Panc1 (cell line): ENCODE measurements at regions not wholly inside any gene's neighbourhood (a gene's known extent, or its start where the extent isn't known, plus 50 kb on each side); places are given as distances from the start of the nearest gene placed in this dataset.

Experiments used
- POLR2AphosphoS5 ChIP-seq: IDR thresholded peaks from 2 replicates; pipeline ENCODE4 v1.6.1; 2012; ENCODE audit warnings: mild to moderate bottlenecking, low read depth, low read length, moderate library complexity
- SIN3A ChIP-seq: IDR thresholded peaks from 2 replicates; pipeline ENCODE4 v1.6.1; 2012; ENCODE audit warnings: low read depth, mild to moderate bottlenecking, low read length, moderate library complexity, borderline replicate concordance; ENCODE audit not compliant: insufficient read depth
- TCF7L2 ChIP-seq: IDR thresholded peaks from 2 replicates; pipeline ENCODE4 v1.6.1; 2011; ENCODE audit warnings: mild to moderate bottlenecking, low read depth, low read length, inconsistent platforms
- TF ChIP-seq, protein P1 (sequence below): fragments of 450-650 bp; IDR thresholded peaks from 2 replicates; pipeline ENCODE4 v1.5.1; 2017; ENCODE audit warnings: mild to moderate bottlenecking
- TF ChIP-seq, protein P2 (sequence below), 2 experiments: IDR thresholded peaks; 2 replicates each; pipeline ENCODE4 v1.6.1; 2011 to 2012; ENCODE audit warnings: low read depth in 2 of 2, control low read depth in 1 of 2, low read length in 1 of 2, mild to moderate bottlenecking in 1 of 2, moderate library complexity in 1 of 2; ENCODE audit not compliant: insufficient read depth in 1 of 2

DNA sequence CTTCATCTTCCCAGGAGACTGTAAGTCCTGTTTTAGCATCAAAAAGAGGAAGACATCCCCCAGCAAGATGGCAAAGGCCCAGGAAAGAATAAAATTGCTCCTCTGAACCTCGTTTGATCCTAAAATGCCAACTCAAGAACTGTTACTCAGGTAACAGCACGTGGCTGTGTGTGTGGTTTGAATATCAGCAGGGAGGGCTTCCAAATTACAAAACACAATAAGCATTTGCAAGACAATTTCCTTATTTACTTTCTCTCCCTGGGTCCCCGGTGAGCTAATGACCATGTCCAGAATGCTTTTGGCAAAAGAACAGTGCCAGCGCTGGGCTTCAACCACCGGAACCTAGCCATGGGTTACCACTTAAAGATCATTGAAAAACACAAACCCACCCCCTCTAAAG is 163.6 kb downstream of the C1D start:
- TF ChIP-seq, protein P1, sequence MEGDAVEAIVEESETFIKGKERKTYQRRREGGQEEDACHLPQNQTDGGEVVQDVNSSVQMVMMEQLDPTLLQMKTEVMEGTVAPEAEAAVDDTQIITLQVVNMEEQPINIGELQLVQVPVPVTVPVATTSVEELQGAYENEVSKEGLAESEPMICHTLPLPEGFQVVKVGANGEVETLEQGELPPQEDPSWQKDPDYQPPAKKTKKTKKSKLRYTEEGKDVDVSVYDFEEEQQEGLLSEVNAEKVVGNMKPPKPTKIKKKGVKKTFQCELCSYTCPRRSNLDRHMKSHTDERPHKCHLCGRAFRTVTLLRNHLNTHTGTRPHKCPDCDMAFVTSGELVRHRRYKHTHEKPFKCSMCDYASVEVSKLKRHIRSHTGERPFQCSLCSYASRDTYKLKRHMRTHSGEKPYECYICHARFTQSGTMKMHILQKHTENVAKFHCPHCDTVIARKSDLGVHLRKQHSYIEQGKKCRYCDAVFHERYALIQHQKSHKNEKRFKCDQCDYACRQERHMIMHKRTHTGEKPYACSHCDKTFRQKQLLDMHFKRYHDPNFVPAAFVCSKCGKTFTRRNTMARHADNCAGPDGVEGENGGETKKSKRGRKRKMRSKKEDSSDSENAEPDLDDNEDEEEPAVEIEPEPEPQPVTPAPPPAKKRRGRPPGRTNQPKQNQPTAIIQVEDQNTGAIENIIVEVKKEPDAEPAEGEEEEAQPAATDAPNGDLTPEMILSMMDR, result no peak
- TF ChIP-seq POLR2AphosphoS5 (no peak), TCF7L2 (no peak), SIN3A (no peak)
- TF ChIP-seq, protein P2, sequence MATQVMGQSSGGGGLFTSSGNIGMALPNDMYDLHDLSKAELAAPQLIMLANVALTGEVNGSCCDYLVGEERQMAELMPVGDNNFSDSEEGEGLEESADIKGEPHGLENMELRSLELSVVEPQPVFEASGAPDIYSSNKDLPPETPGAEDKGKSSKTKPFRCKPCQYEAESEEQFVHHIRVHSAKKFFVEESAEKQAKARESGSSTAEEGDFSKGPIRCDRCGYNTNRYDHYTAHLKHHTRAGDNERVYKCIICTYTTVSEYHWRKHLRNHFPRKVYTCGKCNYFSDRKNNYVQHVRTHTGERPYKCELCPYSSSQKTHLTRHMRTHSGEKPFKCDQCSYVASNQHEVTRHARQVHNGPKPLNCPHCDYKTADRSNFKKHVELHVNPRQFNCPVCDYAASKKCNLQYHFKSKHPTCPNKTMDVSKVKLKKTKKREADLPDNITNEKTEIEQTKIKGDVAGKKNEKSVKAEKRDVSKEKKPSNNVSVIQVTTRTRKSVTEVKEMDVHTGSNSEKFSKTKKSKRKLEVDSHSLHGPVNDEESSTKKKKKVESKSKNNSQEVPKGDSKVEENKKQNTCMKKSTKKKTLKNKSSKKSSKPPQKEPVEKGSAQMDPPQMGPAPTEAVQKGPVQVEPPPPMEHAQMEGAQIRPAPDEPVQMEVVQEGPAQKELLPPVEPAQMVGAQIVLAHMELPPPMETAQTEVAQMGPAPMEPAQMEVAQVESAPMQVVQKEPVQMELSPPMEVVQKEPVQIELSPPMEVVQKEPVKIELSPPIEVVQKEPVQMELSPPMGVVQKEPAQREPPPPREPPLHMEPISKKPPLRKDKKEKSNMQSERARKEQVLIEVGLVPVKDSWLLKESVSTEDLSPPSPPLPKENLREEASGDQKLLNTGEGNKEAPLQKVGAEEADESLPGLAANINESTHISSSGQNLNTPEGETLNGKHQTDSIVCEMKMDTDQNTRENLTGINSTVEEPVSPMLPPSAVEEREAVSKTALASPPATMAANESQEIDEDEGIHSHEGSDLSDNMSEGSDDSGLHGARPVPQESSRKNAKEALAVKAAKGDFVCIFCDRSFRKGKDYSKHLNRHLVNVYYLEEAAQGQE (IDR thresholded peaks at IDR 0.05; ENCODE audit: insufficient read depth in 1 of 2, low read depth in 2 of 2, low read length in 1 of 2), result no peak
